Psoas muscle (tissue), 7 donors: ENCODE measurements at regions not wholly inside any gene's neighbourhood (a gene's known extent, or its start where the extent isn't known, plus 50 kb on each side); places are given as distances from the start of the nearest gene placed in this dataset.

Experiments used
- ATAC-seq, 4 donors: fragments of 200-7000 bp; cut with Tn5 transposase; one replicate each; pipeline ENCODE4 v1.9.1; 2020; ENCODE audit warnings: moderate library complexity in 3 of 4, mild to moderate bottlenecking in 2 of 4
- DNase-seq, 2 donors: peaks; one replicate each; pipeline ENCODE4 v3.0.0-alpha.2; 2020
- H3K27ac ChIP-seq: fragments of 200-600 bp; one replicate; pipeline ENCODE4 v1.8.0; 2022
- H3K27me3 ChIP-seq, 3 donors: fragments of 200-600 bp in 1 of 3; one replicate each; pipeline versions ENCODE4 v1.6.1 to v1.8.0; 2013 to 2022; ENCODE audit warnings: low read length in 2 of 3, mild to moderate bottlenecking in 2 of 3, moderate library complexity in 1 of 3; ENCODE audit not compliant: insufficient read depth in 3 of 3
- H3K36me3 ChIP-seq, 2 donors: fragments of 200-600 bp in 1 of 2; one replicate each; pipeline versions ENCODE4 v1.6.1 to v1.8.0; 2013 to 2022; ENCODE audit warnings: low read depth in 1 of 2, mild to moderate bottlenecking in 1 of 2, moderate library complexity in 1 of 2; ENCODE audit not compliant: insufficient read depth in 1 of 2
- H3K4me1 ChIP-seq: fragments of 200-600 bp; one replicate; pipeline ENCODE4 v1.8.0; 2022
- H3K4me3 ChIP-seq: fragments of 200-600 bp; one replicate; pipeline ENCODE4 v1.8.0; 2022; ENCODE audit warnings: mild to moderate bottlenecking
- H3K9me3 ChIP-seq: fragments of 200-600 bp; one replicate; pipeline ENCODE4 v1.8.0; 2022
- WGBS, 3 donors: extraction: QIAGEN DNeasy Blood & Tissue Kit; methylation state at CpG; one replicate each; pipeline versions ENCODE4 v1.1.6 to v1.1.7; 2013; 5-methylcytosine and 5-hydroxymethylcytosine counted together
- intact Hi-C, 2 donors: fragments of 100-400 bp; cut with DNase I; formaldehyde crosslinking; loops; one replicate each; pipeline versions ENCODE4 v1.11.0 to v1.14.2; 2022
- TF ChIP-seq, protein P1 (sequence below): fragments of 200-600 bp; IDR thresholded peaks from one replicate; pipeline ENCODE4 v1.8.0; 2022; ENCODE audit warnings: antibody characterized with exemption
- donor health status: healthy with polysubstance abuse.
- donor health status: DM: no; HTN: no; CAD: no; lungs with moderate emphysema.
- donor health status: Bipolar disorder and iron deficiency.
- donor health status: healthy.
- donor health status: DM: yes; HTN: yes; CAD: no.
- donor health status: DM: no; HTN: no; CAD: no.
- donor health status: DM: yes; HTN: yes; CAD: no.

DNA sequence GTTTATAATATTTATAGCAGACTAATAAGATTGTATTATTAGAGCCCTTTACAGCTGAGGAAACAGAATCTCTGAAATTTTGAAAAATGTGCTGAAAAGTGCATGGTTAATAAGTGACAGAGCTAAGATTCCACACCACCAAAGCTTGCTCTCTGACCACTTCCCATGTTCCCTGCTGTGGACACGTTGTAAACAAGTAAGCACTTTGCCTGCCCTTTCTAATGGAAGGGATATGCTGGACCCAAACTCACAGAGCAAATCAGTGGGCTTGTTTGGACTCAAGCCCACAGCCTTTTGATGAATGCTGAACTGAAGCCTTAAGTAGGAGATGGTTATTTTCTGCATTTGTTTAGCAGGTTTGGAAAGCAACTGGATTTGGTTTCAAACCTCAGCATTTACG, 214.0 kb upstream of the TMEM72 start:
- intact Hi-C loops, result no loop called here
- H3K4me3 ChIP-seq, result no peak overlapping the region
- no peak overlapping the region for H3K27ac ChIP-seq
- H3K36me3 ChIP-seq, result no peaks in the 10 kb centered on the region
- ATAC-seq (no peak), DNase-seq (no peak)
- H3K4me1 ChIP-seq, result no peaks in the 10 kb centered on the region
- TF ChIP-seq, protein P1, sequence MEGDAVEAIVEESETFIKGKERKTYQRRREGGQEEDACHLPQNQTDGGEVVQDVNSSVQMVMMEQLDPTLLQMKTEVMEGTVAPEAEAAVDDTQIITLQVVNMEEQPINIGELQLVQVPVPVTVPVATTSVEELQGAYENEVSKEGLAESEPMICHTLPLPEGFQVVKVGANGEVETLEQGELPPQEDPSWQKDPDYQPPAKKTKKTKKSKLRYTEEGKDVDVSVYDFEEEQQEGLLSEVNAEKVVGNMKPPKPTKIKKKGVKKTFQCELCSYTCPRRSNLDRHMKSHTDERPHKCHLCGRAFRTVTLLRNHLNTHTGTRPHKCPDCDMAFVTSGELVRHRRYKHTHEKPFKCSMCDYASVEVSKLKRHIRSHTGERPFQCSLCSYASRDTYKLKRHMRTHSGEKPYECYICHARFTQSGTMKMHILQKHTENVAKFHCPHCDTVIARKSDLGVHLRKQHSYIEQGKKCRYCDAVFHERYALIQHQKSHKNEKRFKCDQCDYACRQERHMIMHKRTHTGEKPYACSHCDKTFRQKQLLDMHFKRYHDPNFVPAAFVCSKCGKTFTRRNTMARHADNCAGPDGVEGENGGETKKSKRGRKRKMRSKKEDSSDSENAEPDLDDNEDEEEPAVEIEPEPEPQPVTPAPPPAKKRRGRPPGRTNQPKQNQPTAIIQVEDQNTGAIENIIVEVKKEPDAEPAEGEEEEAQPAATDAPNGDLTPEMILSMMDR, result no peak
- H3K27me3 ChIP-seq, result no peaks in the 10 kb centered on the region
- 30 to 40% (median 33%) methylated on average over 2 of the region's 2 CpGs for WGBS, 3 donors
- H3K9me3 ChIP-seq, result peaks cover 13% of the 10 kb centered on the region

DNA sequence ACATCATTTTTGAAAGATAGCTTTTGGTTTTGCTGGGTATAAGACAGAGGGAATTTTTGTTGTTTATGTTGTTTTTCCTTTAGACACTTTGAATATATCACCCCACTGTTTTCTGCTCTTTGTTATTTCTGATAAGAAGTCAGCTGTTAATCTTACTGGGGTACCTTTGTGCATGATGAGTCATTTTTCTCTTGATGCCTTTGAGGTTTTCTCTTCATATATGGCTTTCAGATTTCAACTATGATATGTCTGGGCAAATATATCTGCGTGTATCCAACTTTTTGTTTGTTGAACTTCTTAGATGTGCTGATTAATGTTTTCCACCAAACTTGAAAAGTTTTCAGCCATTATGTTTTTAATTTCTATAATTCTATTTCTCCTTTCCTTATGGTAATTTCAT, 208.6 kb upstream of the TMEM72 start:
- ATAC-seq, result no peak
- intact Hi-C loops, result no loop called here
- no peak for DNase-seq

DNA sequence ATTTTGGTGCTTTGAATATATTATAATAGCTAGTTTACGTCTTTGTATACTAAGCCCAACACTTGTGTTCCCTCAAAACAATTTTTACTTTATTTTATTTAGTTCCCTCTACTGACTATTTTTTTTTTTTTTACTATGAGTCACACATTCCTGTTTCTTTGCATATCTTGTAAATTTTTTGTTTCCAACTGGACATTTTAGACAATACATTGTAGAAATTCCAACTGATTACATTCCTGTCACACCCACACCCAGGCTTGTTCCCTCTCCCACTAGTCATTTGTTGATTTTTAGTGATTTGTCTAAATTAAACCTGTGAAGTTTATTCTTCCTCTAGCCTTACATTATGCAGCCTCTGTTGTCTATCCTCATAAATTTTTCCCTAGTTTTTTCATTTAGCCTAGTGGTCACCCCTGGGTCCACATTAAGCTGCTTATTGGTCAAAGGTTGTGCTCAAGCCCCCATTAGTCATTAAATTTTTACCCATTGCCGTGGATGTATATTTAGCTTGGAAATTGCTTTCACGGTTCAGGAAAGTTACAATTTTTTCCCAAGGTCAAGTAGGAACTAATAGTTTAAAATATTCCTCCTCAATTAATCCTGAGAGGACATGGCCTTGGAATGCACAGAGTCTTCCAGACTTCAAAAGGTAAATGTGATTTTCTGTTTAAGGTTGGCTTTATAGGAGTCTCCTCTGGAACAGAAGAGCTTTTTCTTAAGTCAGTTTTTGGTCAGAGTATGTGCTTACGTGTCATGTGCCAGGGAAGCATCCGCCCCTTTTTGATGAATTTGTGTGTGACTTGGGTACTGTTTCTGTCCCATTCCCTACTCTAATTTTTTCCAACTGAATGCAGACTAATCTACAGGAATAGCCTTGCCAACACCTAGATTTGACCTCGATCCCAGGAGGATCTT, 207.6 kb upstream of the TMEM72 start:
- H3K4me3 ChIP-seq, result no peak overlapping the region
- 61 to 70% (median 63%) methylated on average over 6 of the region's 6 CpGs for WGBS, 3 donors
- no peak overlapping the region for H3K27ac ChIP-seq
- ATAC-seq, result no peak
- intact Hi-C loops, result no loop called here
- no peak for DNase-seq
- peaks cover 23% of the 10 kb centered on the region for H3K9me3 ChIP-seq
- H3K36me3 ChIP-seq, result no peaks in the 10 kb centered on the region
- no peaks in the 10 kb centered on the region for H3K27me3 ChIP-seq
- H3K4me1 ChIP-seq, result no peaks in the 10 kb centered on the region
- TF ChIP-seq, protein P1, result no peak

More for the DNA sequence above, 208.6 kb upstream of the TMEM72 start:
- TF ChIP-seq, protein P1, result no peak
- no peaks in the 10 kb centered on the region for H3K4me1 ChIP-seq
- 93 to 97% (median 95%) methylated on average over 1 of the region's 1 CpG for WGBS, 3 donors
- H3K27me3 ChIP-seq, result no peaks in the 10 kb centered on the region
- H3K27ac ChIP-seq, result no peak overlapping the region
- H3K36me3 ChIP-seq, result no peaks in the 10 kb centered on the region
- peaks cover 23% of the 10 kb centered on the region for H3K9me3 ChIP-seq
- no peak overlapping the region for H3K4me3 ChIP-seq

DNA sequence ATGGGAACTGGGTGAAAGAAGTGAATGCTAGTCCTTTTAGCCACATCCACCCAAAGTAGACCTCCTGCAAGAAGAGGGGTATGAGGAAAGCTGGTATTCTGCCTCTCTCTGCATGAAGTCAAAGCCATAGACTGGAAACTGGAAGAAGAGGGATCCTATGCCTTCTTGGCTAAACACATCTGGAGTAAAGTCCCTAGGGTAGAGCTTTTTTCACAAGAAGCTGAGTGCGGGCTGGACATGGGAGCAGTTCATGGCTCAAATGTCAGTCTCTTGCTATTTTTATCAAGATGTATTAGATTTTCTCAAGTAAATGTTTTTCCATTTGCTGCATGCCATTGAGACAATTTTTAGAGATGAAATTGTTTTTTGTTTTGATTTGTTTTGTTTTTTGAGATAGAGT, 206.5 kb upstream of the TMEM72 start:
- TF ChIP-seq, protein P1, result no peak
- no peak overlapping the region for H3K27ac ChIP-seq
- no peak overlapping the region for H3K4me3 ChIP-seq
- 68 to 87% (median 79%) methylated on average over 1 of the region's 1 CpG for WGBS, 3 donors
- DNase-seq (no peak), ATAC-seq (no peak)
- H3K27me3 ChIP-seq, result no peaks in the 10 kb centered on the region
- no peaks in the 10 kb centered on the region for H3K4me1 ChIP-seq
- no peaks in the 10 kb centered on the region for H3K36me3 ChIP-seq
- intact Hi-C loops, result no loop called here
- H3K9me3 ChIP-seq, result peaks cover 23% of the 10 kb centered on the region
